ENCODE measurements at regions not wholly inside any gene's neighbourhood (a gene's known extent, or its start where the extent isn't known, plus 50 kb on each side); places are given as distances from the start of the nearest gene placed in this dataset.

DNA sequence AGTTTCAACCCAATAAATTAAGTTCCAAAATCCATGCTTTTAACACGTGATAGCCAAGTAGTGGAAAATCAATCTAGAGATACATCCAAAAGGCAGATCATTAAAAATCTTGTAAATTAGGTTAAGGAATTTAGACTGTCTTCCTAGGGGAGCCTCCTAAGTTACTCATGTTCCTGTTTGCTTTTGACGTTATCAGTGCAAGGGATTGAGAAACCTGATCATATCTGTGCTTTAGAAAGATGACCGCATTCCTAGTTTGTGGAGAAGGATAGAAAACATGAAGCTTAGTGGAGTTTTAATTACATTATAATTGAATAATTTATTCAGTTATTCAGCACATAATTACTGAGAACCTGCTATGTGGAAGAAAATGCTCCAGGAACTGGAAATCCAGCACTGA lies 251.0 kb upstream of the ARGLU1 start:
- TF ChIP-seq ZFP3 (CRISPR knock-in tag; IDR thresholded peaks at IDR 0.05), result no peak
- no peak for TF ChIP-seq ZNF70 (CRISPR knock-in tag; IDR thresholded peaks at IDR 0.05)
- TF ChIP-seq, protein P1, sequence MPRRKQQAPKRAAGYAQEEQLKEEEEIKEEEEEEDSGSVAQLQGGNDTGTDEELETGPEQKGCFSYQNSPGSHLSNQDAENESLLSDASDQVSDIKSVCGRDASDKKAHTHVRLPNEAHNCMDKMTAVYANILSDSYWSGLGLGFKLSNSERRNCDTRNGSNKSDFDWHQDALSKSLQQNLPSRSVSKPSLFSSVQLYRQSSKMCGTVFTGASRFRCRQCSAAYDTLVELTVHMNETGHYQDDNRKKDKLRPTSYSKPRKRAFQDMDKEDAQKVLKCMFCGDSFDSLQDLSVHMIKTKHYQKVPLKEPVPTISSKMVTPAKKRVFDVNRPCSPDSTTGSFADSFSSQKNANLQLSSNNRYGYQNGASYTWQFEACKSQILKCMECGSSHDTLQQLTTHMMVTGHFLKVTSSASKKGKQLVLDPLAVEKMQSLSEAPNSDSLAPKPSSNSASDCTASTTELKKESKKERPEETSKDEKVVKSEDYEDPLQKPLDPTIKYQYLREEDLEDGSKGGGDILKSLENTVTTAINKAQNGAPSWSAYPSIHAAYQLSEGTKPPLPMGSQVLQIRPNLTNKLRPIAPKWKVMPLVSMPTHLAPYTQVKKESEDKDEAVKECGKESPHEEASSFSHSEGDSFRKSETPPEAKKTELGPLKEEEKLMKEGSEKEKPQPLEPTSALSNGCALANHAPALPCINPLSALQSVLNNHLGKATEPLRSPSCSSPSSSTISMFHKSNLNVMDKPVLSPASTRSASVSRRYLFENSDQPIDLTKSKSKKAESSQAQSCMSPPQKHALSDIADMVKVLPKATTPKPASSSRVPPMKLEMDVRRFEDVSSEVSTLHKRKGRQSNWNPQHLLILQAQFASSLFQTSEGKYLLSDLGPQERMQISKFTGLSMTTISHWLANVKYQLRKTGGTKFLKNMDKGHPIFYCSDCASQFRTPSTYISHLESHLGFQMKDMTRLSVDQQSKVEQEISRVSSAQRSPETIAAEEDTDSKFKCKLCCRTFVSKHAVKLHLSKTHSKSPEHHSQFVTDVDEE (CRISPR knock-in tag; IDR thresholded peaks at IDR 0.05), result no peak
- TF ChIP-seq, protein P2, sequence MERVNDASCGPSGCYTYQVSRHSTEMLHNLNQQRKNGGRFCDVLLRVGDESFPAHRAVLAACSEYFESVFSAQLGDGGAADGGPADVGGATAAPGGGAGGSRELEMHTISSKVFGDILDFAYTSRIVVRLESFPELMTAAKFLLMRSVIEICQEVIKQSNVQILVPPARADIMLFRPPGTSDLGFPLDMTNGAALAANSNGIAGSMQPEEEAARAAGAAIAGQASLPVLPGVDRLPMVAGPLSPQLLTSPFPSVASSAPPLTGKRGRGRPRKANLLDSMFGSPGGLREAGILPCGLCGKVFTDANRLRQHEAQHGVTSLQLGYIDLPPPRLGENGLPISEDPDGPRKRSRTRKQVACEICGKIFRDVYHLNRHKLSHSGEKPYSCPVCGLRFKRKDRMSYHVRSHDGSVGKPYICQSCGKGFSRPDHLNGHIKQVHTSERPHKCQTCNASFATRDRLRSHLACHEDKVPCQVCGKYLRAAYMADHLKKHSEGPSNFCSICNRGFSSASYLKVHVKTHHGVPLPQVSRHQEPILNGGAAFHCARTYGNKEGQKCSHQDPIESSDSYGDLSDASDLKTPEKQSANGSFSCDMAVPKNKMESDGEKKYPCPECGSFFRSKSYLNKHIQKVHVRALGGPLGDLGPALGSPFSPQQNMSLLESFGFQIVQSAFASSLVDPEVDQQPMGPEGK (CRISPR knock-in tag; IDR thresholded peaks at IDR 0.05; ENCODE audit: borderline replicate concordance), result no peak
- no peak for TF ChIP-seq RARB (CRISPR knock-in tag; IDR thresholded peaks at IDR 0.05)
